GOT3 (cell line): ENCODE measurements at regions not wholly inside any gene's neighbourhood (a gene's known extent, or its start where the extent isn't known, plus 50 kb on each side); places are given as distances from the start of the nearest gene placed in this dataset.
"Not testable (repeated sequence)": the region's sequence is repeated elsewhere in the genome, so short reads cannot be mapped to it uniquely, and the experiment has no call there.

Source experiments
- DNase-seq: peaks from one replicate; lab custom pipeline; 2025; ENCODE audit warnings: mixed read lengths; lab: John Stamatoyannopoulos, UW

DNA sequence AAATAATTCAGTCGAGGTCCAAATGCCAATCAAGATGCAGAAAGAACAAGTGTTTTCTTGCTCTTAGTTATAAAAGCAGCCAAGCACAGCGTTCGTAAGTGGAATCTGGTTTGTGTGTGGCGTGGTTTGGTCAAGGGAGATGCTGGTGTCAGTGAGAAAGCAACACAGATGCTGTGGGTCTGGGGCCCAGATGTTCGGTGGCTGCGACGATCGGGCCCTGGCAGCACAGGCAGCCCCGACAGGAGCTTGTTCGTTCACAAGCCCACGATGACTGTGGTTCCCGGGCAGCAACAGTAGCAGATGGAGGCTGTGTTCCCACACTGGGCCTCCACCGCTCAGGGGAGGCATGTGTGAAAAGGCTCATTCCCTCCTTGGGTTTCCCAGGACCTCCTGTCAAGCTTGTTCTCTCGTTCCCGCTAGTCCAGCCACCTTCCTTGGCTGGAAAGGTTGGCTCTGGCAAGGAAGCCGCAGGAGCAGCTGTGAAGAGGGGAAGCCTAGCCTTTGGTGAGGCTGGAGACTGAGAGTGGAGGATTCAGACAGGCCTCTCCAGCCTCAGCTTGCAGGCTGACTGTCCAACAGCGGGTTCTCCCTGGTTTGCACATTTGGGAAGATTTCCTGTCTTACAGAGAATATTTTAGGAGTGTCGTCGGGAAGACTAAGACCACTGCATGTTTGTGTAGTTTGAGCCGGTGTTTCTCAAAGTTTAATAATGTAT is 304.7 kb downstream of the QKI start:
- no peak for DNase-seq

GRCh38 chr6:163718537-163718936 is 304.0 kb downstream of the QKI start:
- DNase-seq = no peak

DNA sequence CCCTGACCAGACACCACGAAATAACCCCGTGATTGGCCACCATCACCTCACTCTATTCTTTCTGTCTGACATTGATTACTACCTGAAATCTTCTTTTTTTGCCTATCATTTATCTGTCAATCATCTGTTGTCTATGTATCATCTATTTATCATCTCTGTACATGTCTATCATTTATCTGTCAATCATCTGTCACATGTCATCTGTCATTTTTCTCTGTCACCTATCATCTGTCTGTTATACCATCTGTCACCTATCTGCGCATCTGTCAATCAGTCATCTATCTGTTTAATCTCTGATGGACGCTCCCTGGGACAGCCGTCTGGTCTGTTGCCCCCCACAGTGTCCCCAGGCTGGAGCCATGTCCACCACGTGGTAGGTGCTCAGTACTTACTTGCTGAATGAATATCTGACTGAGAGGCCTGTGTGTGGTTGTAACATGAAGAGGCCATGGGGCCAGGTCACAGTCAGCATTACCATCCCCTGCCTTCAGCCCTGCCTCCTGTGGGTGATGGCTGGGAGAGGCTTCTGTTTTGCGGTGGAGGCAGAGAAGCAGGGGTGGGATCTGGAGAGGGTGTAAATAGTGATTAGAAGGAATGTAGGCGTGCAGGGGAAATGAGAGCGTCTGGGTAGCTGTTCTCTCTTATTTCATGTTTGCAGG is 302.7 kb downstream of the QKI start:
- DNase-seq = no peak

GRCh38 chr6:163716690-163717089 is 302.2 kb downstream of the QKI start:
- DNase-seq = no peak

- no peak for DNase-seq
Observed at GRCh38 chr6:163715846-163716245, 301.3 kb downstream of the QKI start.

DNA sequence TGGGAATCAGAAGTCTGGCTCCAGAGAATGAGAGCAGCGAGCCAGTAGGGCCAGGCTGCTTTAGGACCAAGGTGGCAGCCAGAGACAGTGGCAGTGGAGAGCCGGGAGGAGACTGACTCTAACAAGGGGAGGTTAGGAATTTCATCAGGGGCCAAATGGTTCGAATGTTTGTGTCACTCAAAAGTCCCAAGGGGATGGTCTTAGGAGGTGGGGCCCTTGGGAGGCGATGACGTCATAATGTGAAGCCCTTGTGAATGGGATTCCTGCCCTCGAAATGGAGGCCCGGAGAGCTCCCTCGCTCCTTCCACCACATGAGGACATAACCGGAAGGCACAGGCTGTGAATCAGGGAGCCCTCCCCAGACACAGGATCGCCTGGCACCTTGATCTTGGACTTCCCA is 299.7 kb downstream of the QKI start:
- no peak for DNase-seq

DNA sequence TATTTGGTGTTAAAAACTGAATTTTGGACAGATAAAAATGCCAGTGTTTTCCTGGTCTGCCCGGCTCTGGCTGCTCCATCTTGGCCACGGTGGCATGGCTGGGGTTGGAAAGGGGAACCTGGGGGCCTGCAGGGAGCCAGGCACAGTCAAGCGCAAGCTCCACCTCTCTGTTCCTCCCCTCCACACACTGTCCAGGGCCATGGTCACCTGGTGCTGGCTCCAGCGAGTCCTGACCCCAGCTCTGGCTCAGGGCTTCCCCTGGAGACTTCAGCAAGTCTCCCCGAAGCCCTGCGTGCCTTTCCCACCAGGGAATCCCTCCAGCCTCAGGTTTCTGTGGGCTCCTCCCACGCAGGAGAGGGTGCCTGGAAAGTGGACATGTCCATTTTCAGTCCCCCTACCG is 298.5 kb downstream of the QKI start:
- DNase-seq = no peak

- DNase-seq = no peak
Observed at GRCh38 chr6:163712566-163712961, 298.0 kb downstream of the QKI start.

DNA sequence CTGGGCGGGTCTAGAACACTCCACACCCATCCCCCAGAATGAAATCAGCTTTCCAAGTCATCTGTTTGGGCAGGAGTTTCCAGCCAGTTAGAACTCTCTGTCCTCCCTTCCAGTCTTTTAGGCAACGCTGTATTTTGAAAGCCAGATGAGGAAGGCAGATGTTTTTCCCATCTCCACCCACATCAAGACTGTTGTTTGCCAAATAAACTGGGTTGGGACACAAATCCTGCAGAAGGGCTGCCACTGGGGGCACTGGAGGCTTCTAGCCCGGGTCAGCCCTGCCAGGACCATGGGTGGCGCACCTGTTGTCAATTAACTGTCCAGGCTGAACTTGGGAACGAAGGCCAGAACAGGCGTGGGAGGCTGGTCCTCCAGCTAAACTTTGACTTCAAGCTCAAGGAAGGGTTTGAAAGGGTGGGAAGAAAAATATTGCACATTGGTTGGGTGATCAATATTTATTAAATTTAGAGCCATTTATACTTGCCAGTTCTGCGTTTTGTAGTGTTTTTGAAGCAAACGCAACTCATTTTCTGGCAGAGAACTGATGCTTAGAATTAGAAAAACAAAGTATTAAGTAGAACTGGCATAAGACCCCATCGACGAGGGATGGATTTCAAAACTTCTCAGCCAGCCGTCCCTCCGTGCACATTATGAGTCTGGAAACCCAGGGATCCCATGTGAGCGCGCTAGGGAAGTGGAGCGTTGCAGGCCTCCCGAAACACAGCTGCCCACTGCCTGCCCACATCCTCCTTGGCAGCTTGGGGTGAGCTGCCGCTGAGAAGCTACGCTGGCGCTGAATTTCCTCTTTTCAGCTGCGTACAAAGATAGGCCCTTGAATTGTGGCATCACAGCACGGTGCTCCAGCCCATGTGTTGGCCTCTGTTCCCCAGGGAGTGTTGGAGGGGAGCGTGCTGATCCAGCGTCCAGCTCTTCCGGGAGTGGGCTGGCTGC is 297.4 kb downstream of the QKI start:
- no peak for DNase-seq

DNA sequence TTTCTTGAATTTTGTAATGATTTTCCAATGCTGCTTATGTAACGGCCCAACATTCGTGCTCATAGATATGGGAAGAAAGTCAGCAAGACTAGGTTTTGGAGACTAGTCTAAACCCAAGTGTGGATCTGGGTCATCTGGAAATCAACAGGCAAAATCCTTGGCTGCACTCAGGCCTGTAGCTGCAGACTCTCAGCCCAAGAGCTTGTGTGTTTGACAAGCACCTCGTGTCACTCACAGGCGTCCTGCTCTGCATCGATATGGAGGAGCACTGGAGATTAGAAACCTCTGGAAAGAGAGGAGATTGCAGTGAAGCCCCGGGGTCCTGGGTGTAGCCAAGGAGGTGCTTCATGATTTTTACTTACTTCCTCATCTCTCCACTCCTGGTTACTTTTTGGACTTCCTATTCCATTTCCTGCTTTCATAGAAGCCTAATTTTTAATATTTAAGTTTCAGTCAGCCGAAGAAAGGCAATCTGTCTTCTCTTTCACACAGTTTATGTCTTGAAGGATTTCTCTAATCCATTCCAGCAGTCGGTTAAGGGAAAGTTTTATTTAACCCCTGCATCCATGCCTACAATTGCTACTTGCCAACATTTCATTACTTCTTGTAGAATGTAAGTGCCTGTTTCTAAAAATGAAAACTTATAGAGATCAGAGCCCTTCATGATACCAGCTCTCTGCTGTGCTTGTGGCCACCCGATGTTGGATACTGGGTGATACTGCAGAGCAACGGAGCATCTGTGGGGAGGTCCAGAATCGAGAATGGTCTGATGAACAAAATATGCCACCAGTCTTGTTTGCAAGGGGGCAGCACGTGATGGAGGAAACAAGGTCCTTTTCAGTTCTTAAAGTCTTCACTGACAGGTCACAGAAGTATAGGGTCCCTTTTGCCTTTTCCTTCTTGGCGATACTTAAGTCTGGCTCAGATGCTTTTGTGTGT is 296.3 kb downstream of the QKI start:
- DNase-seq = no peak

DNA sequence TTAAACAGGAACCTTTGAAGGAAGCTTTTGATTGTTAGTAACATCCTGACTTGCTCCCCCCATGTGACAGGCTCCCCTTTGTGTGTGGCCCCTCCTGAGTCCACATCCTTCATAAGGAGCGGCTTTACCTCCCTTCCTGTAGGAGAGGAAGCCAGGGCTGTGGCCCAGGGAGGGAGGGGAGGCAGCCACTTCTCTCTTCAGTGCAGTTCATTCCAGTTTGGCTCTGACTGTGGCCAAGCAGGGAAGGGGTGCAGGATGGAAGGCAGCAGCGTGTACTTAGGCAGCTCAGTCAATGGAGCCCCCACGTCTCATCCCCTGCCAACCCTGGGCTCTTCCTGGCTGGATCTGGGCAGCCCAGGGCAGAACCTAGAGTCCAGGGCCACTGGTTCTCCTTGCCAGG is 295.2 kb downstream of the QKI start:
- no peak for DNase-seq

DNA sequence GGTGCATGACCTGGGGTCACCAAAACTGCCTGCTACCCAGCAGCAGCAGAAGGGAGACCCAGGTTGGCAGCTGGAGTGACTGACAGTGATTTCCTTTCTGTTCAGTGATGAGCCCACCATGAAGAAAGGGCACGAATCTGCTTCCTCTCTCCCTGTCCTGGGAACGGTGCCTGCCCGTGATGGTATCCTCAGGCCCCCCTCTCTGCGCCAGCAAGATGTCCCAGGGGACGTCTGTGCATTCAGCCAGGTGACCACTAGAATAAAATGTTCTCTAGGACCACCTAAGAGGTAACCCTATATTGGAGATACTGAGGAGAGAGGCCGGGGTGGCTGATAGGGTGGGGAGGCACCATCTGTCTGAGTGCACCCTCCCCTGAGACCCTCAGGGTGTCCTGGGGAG is 294.7 kb downstream of the QKI start:
- DNase-seq = no peak

GRCh38 chr6:163708466-163708865 is 293.9 kb downstream of the QKI start:
- no peak for DNase-seq

GRCh38 chr6:163707387-163708355 is 293.2 kb downstream of the QKI start:
- no peak for DNase-seq

DNA sequence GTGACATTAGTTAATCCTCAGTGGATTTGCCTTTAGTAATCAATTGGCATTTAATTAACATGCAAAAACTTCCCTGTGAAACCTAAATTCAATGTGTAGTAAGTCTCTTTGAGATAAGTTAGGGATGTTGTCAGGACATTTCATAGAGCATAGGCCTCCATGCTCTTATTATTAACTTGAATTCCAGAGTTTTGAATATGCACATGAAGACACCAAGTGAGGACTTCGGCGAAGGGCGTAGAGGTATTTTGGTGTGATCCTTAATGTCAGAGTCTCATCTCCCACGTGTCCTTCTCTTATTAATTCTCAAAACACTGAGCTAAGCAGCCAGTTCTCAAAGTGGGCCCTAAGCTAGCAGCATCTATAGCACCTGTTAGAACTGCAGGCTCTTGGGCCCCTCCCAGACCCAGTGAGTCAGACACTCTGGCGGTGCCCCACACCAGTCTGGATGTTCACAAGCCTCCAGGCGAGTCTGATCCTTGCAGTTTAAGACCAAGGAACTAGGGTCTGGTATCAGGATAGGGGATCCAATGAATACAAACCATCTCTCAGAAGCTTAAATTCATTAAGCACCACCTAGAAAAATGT is 292.1 kb downstream of the QKI start:
- no peak for DNase-seq

DNA sequence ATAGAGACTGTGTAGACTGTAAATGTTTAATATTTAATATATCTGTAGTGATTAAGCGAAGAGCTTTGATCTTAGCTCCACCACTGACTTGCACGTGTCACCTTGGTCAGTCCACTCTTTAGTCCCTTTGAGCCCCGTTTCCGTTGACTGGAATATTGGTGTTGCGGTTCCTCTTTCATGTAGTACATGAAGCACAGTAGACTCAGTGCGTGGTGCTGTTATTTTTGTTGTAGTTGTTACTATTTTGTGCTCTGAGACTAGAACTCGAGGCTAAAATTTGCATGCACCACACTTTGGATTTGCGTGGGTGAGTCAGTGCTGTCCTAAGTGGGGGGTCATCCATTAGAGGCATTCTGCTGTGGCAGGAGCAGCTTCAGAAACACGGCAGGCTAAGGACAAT is 291.4 kb downstream of the QKI start:
- DNase-seq = no peak

GRCh38 chr6:163702736-163703135 is 288.2 kb downstream of the QKI start:
- no peak for DNase-seq

DNA sequence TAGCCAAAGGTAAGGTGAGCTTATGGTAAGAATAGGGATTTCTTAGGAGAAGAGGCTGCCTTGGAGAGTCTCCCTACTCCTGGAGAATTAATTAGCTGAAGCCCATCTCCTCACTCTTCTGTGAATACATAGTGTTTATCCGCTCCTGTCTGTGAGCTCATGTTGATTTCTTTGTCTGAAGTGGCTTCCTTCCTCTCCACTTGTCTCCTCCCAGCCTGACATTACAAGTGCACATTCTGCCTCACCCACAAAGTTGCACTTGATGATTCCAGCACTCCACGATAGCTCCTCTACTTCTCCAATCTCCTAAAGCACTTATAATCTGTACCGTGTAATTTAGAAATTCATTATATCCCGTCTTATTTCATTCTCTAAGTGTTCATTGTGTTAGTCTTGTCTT is 287.2 kb downstream of the QKI start:
- DNase-seq = no peak

GRCh38 chr6:163698086-163698485 is 283.6 kb downstream of the QKI start:
- DNase-seq = no peak

GRCh38 chr6:163696311-163696710 is 281.8 kb downstream of the QKI start:
- not testable (repeated sequence) for DNase-seq
